ENCODE measurements at regions not wholly inside any gene's neighbourhood (a gene's known extent, or its start where the extent isn't known, plus 50 kb on each side); places are given as distances from the start of the nearest gene placed in this dataset.

- no peak for DNase-seq
Measured at GRCh38 chr12:74917743-74918142, 291.9 kb downstream of the KCNC2 start.

DNA sequence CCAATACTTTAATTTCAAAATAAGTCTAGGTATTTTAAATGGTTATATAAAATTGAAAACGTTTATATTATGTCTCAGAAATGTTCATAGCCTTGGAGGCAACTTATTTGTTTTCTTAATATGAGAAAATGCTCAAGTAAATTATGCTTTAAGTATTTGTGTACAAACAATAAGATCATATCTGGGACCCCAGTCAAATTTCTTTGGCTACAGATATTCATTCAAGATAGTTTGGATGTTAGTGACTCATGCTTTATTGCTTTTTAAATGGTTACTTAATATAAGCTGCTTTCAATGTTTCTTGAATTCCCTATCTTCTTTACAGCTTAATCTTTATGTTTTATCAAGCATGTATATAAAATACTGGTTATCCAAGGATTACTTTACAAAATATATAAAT lies 291.3 kb downstream of the KCNC2 start:
- DNase-seq = no peak

DNA sequence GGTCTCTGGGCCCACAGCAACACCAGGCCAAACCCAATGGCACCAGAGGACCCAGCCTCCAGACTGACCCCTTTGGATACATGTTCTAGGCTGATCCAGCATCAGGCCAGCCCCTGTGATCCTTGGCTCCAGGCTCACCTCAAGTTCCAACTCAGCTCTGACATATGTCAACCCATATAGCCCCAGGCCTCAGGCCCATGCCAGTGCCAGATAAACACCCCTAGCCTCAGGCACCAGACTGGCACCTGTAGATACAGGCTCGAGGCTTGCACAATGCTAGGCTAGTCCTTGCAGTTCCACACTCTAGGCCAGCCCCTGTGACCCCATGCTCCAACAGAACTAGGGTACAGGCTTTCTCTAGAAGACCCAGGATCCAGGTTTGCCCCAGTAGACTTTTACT lies 287.5 kb downstream of the KCNC2 start:
- no peak for DNase-seq

DNA sequence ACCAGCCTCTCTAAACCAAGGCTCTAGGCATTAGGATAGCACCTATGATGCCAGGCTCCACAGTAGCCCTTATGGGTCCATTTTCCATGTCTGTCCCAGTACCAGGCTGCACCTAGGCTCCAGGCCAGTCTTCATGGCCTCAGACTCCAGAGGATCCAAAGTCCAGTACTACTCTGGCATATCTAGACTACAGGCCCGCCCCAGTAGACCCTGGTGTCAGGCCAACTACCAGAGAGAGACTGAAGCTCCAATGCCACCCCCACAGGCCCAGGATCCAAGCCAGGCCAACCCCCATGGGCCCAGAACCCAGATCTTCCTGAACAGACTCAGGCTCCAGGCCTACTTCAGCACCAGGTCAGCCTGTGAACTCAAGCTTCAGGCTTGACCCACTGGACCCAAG lies 287.0 kb downstream of the KCNC2 start:
- no peak for DNase-seq

DNA sequence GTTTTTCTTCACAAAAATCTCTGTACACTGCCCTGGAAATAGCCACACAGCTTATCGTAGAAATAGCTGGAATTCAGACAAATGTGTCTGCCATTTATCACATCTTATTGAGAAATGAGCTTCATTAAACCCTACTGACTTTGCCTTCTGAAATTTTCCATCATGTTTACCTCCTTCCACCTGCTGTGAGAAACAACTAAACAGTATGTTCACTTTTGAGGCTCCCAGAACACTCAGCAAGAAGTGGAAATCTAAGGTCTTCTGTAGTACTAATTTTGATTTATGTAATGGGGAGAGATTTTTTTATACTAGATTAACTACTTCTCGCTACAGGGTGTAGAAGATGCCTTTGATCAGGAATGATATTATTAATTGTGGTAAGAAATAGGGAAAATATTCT lies 268.0 kb downstream of the KCNC2 start:
- no peak for DNase-seq

GRCh38 chr12:74945771-74946198 lies 263.9 kb downstream of the KCNC2 start:
- DNase-seq = no peak

- no peak for DNase-seq
Measured at GRCh38 chr12:74953697-74954096, 255.9 kb downstream of the KCNC2 start.

DNA sequence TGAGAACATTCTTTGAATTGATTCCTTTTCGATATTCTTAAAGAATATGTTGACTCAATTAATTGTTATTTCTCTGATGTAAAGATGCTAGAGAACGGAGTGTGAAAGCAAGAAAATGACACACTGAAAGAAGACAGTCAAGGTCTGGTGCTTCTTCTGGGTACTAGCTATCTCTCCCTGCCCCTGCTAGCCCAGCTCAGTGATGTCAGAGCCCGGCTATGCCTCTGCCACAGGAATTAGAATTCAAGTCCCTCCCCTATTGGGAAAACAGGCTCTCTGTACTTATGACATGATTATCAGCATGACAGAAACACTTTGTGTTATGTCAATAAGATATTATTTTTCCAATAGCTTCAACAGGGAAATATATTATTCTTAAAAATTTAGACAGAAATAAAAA lies 252.4 kb downstream of the KCNC2 start:
- no peak for DNase-seq

DNA sequence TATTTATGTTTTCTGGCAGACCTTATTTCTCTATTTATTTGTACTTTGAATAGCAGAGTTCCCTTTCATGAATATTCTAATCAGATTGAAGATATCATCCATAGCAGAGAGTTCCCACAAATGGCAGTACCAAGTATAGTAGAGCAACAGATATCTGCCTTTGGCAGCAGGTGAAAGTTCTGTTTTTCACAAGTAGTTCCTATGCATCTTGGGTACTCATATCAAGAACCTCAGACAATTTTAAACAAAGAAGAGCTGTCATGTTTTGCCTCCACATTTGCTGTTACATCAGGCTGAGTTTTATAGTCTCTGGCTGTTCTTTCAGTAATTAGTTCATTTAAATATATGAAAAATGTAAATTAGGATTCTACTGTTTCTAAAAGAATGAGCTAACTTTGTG lies 252.0 kb downstream of the KCNC2 start:
- no peak for DNase-seq

- no peak for DNase-seq
Measured at GRCh38 chr12:74959657-74960056, 250.0 kb downstream of the KCNC2 start.

DNA sequence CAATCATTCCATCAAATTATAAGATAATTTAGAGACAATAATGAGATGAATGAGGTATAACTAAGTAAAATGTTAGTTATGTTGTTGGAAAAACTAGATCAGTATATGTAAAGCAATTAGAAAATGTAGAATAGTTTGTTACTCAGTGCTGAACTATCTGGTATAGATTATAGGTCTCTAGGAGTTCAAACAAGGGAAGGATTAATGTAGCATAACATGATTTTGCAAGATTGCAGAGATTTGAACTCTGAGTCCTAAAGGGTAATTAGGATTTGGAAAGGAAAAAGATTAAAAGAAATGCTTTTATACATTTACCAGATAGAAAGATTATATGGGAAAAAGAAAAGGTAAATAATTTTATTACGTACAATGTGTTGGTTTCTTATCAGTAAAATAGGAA lies 246.3 kb downstream of the KCNC2 start:
- DNase-seq = no peak

DNA sequence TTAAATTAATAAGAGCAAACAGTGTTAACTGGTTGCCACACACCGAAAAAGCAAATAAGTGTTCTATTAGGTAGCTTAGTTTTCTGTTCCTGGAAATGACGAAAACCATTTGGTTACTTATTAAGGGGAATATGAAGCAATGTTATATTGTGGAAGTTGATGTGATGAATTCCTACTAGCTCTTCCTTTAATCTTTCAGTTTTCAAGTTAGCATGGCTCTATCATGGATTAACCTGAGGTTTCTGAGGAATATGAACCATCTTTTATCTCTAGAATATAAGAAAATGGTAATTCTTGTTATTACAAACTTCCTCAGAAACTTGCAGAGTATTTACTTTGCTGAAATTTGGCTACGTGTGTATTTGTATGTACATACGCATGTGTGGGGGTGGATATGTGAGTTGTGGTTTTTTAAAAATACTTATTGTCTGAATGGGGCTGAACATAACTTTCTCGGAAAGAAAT lies 245.7 kb downstream of the KCNC2 start:
- DNase-seq = no peak

DNA sequence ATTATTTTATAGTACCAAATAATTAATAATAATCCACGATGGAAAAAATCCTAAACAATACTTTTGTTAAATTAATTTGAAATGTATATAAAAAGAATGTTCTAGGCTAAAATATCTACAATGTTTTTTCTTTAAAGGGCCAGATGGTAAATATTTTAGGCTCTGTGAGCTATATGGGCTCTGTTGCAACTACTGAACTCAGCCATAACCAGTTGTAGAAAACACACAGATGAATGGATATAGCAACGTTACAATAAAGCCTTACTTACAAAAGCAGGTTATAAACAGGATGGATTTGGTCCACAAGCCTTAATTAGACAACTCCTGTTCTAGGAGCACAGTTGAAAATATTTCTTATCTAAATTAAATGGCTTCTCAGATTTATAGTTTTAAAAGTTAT lies 245.2 kb downstream of the KCNC2 start:
- DNase-seq = no peak

DNA sequence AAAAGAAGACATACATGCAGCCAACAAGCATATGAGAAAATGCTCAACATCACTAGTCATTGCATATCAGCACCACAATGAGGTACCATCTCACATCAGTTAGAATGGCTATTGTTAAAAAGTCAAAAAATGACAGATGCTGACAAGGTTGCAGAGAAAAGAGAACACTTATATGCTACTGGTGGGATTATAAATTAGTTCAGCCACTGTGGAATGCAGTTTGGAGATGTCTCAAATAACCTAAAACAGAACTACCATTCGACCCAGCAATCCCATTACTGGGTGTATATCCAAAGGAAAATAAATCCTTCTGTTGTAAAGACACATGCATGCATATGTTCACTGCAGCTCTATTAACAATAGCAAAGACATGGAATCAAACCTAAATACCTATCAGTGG lies 238.4 kb downstream of the KCNC2 start:
- no peak for DNase-seq

DNA sequence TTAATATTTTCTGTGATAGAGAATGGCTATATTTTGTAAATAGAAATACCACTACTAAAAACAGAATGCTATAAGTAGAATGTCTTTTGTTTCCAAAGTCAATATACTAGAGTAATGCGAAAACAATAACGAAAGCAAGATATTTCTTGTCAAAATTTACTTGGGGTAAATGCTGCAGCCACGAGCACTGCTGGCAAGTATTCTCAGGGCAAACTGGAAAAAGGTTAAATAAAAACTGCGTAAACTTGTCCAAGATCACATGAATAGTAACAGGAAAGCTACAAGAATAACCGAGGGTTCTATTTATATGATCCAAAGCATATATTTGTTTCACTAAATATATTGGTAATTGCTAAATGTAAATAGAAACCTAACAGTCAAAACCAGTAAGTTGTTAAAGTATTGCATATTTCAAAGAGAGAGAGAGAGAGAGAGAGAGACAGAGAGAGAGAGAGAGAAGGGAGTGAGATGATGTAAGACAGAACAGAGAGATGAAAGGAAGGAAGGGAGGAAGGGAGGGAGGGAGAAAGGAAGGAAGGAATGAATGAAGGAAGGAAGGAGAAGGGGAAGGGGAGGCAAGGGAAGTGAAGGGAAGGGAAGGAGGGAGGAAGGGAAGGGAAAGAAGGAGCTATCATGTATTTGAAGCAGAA lies 231.7 kb downstream of the KCNC2 start:
- DNase-seq = no peak

DNA sequence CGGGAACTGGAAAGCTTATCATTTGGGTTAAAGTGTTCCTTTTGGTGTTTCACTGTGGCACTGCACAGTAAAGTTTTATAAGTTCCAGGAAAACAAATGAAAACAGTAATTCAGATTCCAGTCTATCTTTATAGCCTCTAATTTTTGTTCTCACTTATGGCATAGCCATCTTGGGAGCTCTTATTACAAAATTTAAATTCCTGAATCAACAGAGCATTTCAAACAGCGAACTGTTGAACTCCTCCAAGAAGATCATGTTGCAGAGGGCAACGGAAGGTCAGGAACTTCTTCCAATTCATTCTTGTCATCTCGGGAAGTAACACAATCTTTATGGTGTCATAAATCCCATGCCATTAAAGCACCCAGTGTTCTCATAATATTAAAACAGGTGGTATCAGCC lies 229.1 kb downstream of the KCNC2 start:
- no peak for DNase-seq

DNA sequence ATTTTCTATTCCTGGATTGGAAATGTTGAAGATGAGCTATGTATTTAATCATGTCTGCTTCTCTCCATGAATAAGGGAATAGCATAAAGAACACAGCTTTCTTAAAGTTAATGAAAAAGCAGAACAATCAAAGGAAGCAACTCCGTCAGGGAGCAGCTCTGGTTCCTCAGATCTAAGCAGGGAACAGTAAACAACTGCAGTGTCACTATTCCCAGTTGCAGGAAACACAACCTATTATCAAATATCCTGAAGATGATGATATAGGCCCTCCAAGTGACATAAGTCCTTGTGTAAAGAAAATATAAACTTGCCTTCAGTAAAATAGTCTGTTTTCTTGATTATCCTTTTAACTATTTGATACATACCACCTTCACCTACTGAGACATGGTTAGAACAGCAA lies 228.1 kb downstream of the KCNC2 start:
- no peak for DNase-seq

DNA sequence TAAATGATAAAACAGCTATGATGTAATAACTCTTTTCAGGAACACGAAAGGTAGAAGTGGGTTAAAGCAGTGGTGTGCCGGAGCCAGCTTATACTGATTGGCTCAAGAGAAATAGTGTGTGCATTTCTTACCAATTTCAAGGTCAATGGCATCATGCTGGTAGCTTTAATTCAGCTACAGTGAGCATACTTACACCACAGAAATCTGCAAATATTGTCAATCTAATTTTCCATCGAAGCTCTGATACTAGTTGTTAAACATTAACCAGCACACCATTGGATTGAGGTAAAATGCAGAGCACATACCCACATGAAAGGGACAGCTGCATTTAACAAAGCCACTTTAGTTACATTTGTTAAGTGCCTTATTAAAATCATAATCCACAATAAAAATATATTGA lies 225.7 kb downstream of the KCNC2 start:
- DNase-seq = no peak

GRCh38 chr12:74984631-74985030 lies 225.0 kb downstream of the KCNC2 start:
- DNase-seq = no peak

DNA sequence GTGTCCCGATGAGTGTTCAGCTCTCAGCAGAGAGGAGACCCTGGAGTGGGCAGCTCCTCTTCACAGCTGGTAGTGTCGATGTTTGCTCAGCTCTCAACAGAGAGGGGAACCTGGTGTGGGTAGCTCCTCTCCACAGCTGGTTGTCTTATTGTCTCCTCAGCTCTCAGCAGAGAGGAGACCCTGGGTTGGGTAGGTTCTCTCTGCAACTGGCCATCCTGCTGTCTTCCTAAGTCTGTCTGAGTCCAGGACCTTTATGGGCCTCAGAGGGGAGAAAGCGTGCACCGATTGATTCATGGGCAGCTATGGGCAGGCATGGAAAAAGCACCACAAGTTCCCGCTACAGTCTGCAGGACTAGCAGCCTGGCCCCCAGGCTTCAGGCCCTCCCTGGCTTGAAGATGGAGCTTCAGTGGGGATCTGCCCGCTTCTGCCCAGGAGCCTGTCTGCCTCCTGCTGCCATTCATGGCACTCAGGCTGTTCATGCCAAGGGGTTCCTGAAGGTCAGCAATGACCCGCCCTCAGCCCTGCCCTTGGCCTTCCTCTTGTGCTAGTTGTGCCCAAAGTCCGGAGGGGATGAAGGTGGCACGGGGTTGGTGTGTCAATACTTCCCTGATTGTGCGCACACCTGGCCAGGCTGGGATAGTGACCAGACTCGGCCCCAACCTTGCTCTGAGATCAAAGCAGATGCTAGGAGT lies 224.2 kb downstream of the KCNC2 start:
- no peak for DNase-seq

DNA sequence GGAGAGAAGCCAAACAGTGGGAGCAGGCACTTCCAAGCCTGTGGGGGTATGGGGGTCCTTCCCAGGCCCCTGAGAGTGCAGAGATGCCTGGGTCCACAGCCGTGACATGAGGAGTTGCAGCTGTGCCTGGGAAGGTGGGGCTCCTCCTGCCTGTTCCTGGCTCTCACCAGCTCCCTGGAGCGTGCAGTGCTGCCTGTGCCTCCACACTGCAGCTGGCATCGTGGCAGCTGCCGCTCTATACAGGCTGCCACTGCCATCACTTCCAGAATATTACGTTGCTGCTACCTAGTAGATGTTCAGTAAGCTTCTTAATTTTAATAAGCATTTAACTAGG lies 223.7 kb downstream of the KCNC2 start:
- no peak for DNase-seq

DNA sequence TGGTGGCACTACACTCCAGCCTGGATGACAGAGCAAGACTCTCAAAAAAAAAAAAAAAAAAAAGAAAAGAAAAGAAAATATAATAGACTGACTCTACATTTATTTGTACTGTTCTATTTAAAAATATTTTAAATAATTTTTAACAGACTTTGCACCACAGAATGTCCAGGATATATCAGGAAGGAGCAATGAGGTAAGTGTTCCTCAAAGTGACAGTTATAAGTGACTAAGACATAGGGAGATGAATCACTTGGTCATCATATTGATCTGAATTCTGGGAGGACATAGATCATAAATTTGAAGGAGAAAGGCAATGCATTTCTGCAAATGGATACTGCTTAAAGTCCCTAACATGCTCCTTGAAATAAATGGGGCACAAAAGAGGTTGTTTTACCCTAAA lies 221.5 kb downstream of the KCNC2 start:
- no peak for DNase-seq

All from CD4-positive, alpha-beta T cell treated with Interleukin-17A for 4 hours (primary cell).